GM12864 (cell line): ENCODE measurements at regions not wholly inside any gene's neighbourhood (a gene's known extent, or its start where the extent isn't known, plus 50 kb on each side); places are given as distances from the start of the nearest gene placed in this dataset.

Source experiments
- DNase-seq: peaks from one replicate; pipeline ENCODE4 v3.0.0-alpha.2; 2011; ENCODE audit warnings: low read depth
- H3K4me3 ChIP-seq: 2 replicates; pipeline ENCODE4 v1.5.1; 2011; ENCODE audit warnings: mild to moderate bottlenecking, low read depth, low read length, control low read depth
- CTCF ChIP-seq: IDR thresholded peaks from 2 replicates; pipeline ENCODE4 v1.5.1; 2011; ENCODE audit warnings: low read depth, mild to moderate bottlenecking, moderate library complexity, low read length, control low read depth, inconsistent platforms; ENCODE audit errors: missing control alignments

DNA sequence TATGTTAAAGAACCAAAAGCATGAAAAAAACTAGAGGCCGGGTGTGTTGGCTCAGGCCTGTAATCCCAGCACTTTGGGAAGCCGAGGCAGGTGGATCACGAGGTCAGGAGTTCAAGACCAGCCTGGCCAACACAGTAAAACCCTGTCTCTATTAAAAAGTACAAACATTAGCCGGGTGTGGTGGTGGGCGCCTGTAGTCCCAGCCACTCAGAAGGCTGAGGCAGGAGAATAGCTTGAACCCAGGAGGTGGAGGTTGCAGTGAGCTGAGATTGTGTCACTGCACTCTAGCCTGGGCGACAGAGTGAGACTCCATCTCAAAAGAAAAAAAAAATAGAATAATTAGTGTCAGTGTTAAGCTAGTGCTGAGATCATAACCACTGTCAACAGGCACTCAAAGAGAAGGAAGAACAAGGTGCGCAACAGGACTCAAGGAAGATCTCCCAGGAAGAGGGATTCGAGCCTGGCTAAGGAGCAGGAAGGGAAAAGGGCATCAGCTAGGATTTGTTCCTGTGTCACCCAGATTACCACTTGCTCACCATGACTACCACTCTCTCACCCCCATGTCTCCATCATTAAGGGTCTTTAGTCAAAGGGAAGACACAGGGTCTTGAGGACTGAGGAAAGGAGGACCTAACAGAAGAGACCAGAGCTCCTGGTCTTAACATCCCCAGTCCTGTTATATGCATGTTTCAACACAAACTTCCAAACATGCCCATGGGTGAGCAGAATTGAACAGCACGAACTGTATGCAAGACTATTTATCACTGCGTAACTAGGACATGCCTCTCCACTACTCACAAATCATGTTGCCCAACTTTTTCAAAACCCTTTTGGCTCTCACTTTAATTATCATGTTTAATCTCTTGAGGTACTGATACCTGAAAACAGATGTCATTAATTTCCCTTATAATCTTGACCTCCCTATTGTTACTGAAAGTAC, 88.3 kb upstream of the PLEKHM1 start:
- no peak for TF ChIP-seq CTCF
- no peak overlapping the region for H3K4me3 ChIP-seq
- DNase-seq: no peak

DNA sequence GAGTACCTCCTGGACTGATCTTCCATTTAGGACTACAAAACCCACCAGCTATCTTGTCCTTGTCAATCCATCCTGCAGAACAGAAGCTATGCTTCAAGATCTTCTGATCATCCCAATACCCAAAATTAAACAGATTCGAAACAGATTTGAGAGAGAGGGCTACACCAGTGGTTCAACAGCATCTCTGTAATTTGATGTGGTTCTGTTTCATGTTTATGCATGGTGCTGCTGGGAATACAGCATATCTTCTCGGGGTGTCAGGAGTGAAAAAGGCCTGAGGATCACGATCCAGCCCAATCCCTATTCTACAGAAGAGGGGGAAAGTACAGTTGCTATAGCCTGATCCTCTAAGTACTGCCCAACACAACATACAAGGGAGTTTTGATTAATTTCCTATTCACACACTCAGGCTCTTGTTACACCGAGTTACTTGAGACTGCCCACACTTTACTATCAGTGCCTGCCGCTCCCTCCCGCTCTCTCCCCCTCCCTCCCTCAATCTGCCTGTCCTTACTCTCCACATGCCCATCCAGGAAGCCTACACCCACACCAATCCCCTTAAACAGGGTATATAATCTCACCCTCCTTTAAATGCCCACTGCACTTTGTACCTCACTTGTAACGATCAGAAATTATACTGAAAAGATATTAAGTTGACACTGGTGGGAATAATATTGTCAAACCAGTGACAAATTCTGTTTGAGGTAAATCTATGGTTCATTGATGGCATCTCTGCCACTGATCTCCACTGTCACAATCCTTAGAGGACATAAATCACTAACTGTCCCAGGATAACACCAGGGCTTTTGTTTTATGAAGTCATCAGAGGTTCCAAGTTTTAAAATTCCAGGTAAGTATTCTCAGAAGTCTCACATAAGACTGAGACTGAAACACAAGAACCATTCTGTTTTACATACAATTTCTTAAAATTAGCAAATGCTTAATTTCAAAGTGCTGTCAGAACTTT, 89.3 kb upstream of the PLEKHM1 start:
- no peak for DNase-seq

GRCh38 chr17:45580924-45581323, 90.4 kb upstream of the PLEKHM1 start:
- TF ChIP-seq CTCF: no peak
- no peak for DNase-seq
- H3K4me3 ChIP-seq: no peak overlapping the region

More for the DNA sequence above, 89.3 kb upstream of the PLEKHM1 start:
- H3K4me3 ChIP-seq: no peak overlapping the region
- no peak for TF ChIP-seq CTCF

- no peak overlapping the region for H3K4me3 ChIP-seq
- DNase-seq: no peak
- TF ChIP-seq CTCF: no peak
Measured at GRCh38 chr17:45581860-45582259, 91.3 kb upstream of the PLEKHM1 start.

- TF ChIP-seq CTCF: peak; percentile 20
Measured at GRCh38 chr17:45584092-45585036, 93.8 kb upstream of the PLEKHM1 start.

DNA sequence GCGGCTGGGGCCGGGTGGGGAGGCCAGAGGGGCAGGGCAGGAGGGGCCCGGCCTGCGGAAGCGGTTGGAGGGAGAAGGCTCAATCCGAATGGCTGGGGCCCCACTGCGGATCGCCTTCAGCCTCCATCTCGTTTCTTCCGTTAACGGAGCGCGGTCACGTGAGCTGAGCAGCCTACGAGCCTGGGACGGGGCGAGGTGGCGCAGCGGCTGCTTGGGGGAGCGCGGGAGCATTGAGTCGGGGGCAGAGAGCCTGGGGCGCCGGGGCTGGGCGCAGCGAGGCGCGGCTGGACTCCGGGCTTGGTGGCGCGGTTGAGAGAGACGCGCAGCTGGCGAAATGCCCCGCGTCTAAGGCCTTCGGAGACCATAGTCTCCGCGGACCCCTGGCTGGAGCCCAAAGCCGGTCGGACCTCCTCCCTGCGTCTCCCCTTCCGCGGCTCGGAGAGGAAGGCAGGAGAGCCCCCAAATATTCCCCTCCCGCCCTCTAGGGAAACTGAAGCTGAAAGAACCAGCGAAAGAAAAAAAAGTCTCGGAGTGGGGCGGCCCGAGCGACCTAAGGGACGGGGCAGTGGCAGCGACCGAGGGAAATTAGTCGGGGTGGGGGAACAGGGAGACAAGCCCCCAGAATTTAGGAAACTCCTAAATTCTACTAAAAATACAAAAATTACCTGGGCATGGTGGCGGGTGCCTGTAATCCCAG, 94.7 kb upstream of the PLEKHM1 start:
- peak overlapping the region; percentile 75 for H3K4me3 ChIP-seq
- TF ChIP-seq CTCF: peak; percentile 47
- peak; percentile 58 for DNase-seq

More at GRCh38 chr17:45584092-45585036, 93.8 kb upstream of the PLEKHM1 start:
- DNase-seq: peak; percentile 63
- H3K4me3 ChIP-seq: peak overlapping the region; percentile 75
